H1 (cell line): ENCODE measurements at regions not wholly inside any gene's neighbourhood (a gene's known extent, or its start where the extent isn't known, plus 50 kb on each side); places are given as distances from the start of the nearest gene placed in this dataset.

ENCODE experiments used
- ASH2L ChIP-seq: fragments of 200-600, 300-600 bp; sonication (generic); IDR thresholded peaks from one replicate; pipeline ENCODE4 v1.7.1; 2017; ENCODE audit warnings: low read length
- BCL11A ChIP-seq, 2 experiments: IDR thresholded peaks; one replicate each; pipeline ENCODE4 v1.6.1; 2011; ENCODE audit warnings: low read depth in 2 of 2, low read length in 2 of 2, mild to moderate bottlenecking in 2 of 2
- CEBPB ChIP-seq: IDR thresholded peaks from 2 replicates; pipeline ENCODE4 v1.6.1; 2012; ENCODE audit warnings: low read depth, low read length
- CHD2 ChIP-seq: IDR thresholded peaks from 2 replicates; pipeline ENCODE4 v1.6.1; 2012; ENCODE audit warnings: low read length, improper control_type of control experiment
- CREB1 ChIP-seq: IDR thresholded peaks from 2 replicates; pipeline ENCODE4 v1.6.1; 2012; ENCODE audit warnings: inconsistent platforms
- CTCF ChIP-seq, 3 experiments: IDR thresholded peaks; 1 replicate in 2 of 3; 2 replicates in 1 of 3; pipeline versions ENCODE4 v1.5.1 to v1.6.1; 2011; ENCODE audit warnings: low read length in 3 of 3, mild to moderate bottlenecking in 3 of 3, inconsistent platforms in 2 of 3, low read depth in 1 of 3, moderate library complexity in 1 of 3; ENCODE audit not compliant: insufficient read depth in 1 of 3; ENCODE audit errors: control extremely low read depth in 1 of 3
- E2F6 ChIP-seq: IDR thresholded peaks from 2 replicates; pipeline ENCODE4 v1.6.1; 2012; ENCODE audit warnings: inconsistent platforms
- EP300 ChIP-seq, 2 experiments: IDR thresholded peaks; 1 replicate in 1 of 2; 2 replicates in 1 of 2; pipeline ENCODE4 v1.6.1; 2011 to 2012; ENCODE audit warnings: low read depth in 2 of 2, low read length in 2 of 2, mild to moderate bottlenecking in 2 of 2, borderline replicate concordance in 1 of 2, inconsistent platforms in 1 of 2, moderate library complexity in 1 of 2
- EZH2 ChIP-seq: fragments of 200-600 bp; sonication (generic); IDR thresholded peaks from 2 replicates; pipeline ENCODE4 v1.7.1; 2012; ENCODE audit warnings: low read depth, mild to moderate bottlenecking, moderate library complexity, low read length, inconsistent platforms; ENCODE audit not compliant: severe bottlenecking
- GABPA ChIP-seq: IDR thresholded peaks from 2 replicates; pipeline ENCODE4 v1.6.1; 2011; ENCODE audit warnings: mild to moderate bottlenecking, low read length, moderate library complexity, borderline replicate concordance; ENCODE audit not compliant: insufficient read depth
- GTF2F1 ChIP-seq: IDR thresholded peaks from 2 replicates; pipeline ENCODE4 v1.6.1; 2012; ENCODE audit warnings: low read depth, low read length, improper control_type of control experiment, borderline replicate concordance
- SP1 ChIP-seq: IDR thresholded peaks from 2 replicates; pipeline ENCODE4 v1.6.1; 2011; ENCODE audit warnings: low read depth, low read length

GRCh38 chr9:100714372-100715099, 136.7 kb downstream of the CAVIN4 start (continued):
- TF ChIP-seq CEBPB (no peak), CTCF (IDR thresholded peaks at IDR 0.05; ENCODE audit: control extremely low read depth in 1 of 3, insufficient read depth in 1 of 3, low read depth in 1 of 3, low read length in 3 of 3) (peak; percentile 76 to 85 (median 83)), CREB1 (no peak), SP1 (no peak), GABPA (no peak), E2F6 (no peak), EZH2 (no peak), ASH2L (no peak), EP300 (IDR thresholded peaks at IDR 0.05; ENCODE audit: borderline replicate concordance in 1 of 2, low read depth in 2 of 2, low read length in 2 of 2) (no peak), BCL11A (IDR thresholded peaks at IDR 0.05; ENCODE audit: low read depth in 2 of 2, low read length in 2 of 2) (no peak), GTF2F1 (no peak), CHD2 (0 out of 2 replicates have a peak, but pooled peaks have one; percentile 20)
